ENCODE measurements at regions not wholly inside any gene's neighbourhood (a gene's known extent, or its start where the extent isn't known, plus 50 kb on each side); places are given as distances from the start of the nearest gene placed in this dataset.

DNA sequence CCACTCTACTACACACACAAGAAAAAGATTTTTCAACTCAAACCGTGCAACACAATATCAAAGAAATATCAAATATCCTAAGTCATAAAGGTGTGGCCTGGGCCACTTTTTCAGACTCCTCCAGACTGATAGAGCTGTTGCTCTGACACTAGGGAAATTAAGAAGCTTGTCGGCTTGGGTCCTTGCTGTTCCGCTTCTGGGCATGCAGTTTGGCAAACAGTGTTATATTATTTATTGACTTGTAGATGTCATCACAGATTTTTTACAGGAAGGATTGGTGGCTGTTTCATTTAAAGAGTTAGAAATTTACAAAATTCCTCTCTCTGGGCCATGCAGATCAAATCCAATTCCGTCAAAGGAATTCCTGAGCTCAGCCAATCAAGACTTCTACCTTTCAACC, 64.5 kb upstream of the EPCAM start:
- TF ChIP-seq CTCF (IDR thresholded peaks at IDR 0.05; ENCODE audit: low read length) (no peak), EZH2 (IDR thresholded peaks at IDR 0.05; ENCODE audit: borderline replicate concordance, low read length) (no peak)
